GM21515 (cell line): ENCODE measurements at regions not wholly inside any gene's neighbourhood (a gene's known extent, or its start where the extent isn't known, plus 50 kb on each side); places are given as distances from the start of the nearest gene placed in this dataset.
"Not testable (repeated sequence)": the region's sequence is repeated elsewhere in the genome, so short reads cannot be mapped to it uniquely, and the experiment has no call there.

ENCODE experiments used
- ATAC-seq: cut with Tn5 transposase; IDR thresholded peaks from one replicate; pipeline ENCODE4 v1.9.1; 2021; ENCODE audit not compliant: unreplicated experiment

- no peak for ATAC-seq
Observed at GRCh38 chr5:166073901-166074581, 2217.4 kb upstream of the WWC1 start.

GRCh38 chr5:166074582-166075481 is 2216.6 kb upstream of the WWC1 start:
- no peak for ATAC-seq

DNA sequence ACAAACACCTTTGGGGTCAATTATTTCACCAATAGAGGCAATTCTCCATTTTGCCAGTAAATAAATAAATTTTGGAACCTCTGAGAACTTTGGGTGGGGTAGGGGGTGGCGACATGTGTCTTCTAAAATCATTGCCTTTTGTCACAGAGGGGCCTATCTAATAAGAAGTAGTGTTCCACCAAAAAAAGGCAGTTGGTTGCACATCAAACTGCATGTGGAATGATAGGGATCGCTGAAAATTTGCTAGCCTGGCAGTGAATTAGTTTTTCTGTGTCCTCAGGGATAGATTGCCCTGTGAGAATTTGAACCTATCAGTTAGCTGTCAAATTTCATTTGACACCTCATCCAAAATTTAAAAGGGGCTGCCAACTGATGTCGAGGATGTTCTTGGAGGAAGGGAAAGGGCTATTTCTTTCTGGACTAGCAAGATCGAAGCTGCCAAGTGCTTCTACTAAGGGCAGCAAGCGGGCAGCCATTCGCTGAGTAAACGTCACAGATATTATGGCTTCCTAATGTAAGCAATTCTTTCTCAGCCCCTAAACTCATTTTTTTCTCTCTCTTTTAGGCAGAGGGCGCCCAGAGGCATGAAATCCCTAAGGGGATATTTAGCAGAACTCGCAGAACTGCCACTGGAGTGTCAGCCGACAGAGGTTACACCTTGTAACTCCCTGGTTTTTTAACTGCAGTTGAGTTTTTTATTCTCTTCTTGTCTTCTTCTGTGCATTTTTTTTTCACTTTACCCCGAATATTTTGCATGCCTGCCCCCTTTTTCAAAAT is 2208.1 kb upstream of the WWC1 start:
- ATAC-seq = no peak

- no peak for ATAC-seq
Observed at GRCh38 chr5:166086568-166086967, 2204.9 kb upstream of the WWC1 start.

DNA sequence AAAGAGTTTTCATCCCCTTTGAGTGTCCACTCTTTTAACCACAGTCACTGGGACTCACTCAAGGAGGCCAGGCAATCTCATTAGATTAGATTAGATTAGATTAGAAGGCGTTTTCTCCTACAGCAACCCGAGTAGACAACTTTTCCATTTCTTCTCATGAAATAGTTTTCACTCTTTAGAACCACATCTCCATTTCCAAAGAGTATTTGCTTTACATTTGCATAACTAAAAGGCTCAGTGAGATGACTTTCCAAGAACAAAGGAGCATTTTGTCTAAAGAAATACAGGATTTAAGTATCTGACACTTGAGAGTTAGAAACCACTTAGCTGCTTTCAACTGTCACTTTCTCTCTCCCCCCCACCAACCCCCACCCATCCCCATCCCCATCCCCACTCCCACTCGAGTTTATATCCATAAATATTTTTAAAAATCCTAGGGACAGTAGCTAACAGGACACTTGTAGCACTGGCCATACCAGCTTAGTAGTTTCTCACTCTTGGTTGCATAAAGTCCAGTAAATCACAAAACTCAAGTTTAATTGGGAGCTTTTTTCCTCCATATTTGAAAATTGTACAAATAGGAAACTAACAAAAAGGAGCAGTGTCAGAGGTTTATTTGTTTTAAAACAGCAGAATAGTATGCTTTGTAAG is 2202.9 kb upstream of the WWC1 start:
- ATAC-seq = no peak

DNA sequence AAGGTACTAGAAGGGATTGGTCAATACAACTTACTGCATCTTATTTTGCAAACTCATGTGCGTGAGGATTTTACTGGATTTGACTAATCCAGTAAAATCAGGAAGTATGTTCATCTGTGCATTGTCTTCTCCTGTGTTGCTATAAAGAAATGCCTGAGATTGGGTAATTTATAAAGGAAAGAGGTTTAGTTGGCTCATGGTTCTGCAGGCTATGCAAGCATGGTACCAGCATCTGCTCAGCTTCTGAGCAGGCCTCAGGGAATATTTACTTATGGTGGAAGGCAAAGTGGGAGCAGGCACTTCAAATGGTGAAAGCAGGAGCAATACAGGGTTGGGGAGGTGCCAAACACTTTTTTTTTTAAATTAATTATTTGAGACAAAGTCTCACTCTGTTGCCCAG is 2199.5 kb upstream of the WWC1 start:
- ATAC-seq = no peak

DNA sequence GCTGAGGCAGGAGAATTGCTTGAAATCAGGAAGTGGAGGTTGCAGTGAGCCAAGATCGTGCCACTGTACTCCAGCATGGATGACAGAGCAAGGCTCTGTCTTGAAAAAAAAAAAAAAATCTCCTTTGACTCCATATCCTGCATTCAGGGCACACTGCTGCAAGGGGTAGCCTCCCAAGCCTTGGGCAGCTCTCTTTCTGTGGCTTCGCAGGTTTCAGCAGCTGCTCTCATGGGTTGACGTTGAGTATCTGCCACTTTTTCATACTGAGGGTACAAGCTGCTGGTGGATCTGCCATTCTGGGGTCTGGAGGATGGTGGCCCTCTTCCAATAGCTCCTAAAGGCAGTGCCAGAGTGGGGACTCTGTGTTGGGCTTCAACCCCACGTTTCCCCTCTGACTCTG is 2198.1 kb upstream of the WWC1 start:
- no peak for ATAC-seq

- ATAC-seq = no peak
Observed at GRCh38 chr5:166102947-166103346, 2188.5 kb upstream of the WWC1 start.

DNA sequence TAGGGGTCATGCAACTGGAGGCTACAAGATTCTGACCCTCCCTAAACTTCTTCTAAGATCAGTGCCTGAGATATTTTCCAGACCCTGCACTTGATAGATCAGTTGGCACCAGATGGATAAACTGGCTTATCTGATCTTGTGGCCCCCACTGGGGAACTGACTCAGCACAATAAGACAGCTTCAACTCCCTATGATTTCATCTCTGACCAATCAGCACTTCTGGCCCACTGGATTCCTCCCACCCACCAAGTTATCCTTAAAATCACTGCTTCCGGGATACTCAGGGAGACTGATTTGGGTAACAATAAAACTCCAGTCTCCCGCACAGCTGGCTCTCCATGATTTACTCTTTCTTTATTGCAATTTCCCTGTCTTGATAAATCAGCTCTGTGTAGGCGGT is 2180.4 kb upstream of the WWC1 start:
- ATAC-seq = no peak

- no peak for ATAC-seq
Observed at GRCh38 chr5:166117072-166118066, 2174.1 kb upstream of the WWC1 start.

GRCh38 chr5:166119506-166119905 is 2171.9 kb upstream of the WWC1 start:
- ATAC-seq = no peak

DNA sequence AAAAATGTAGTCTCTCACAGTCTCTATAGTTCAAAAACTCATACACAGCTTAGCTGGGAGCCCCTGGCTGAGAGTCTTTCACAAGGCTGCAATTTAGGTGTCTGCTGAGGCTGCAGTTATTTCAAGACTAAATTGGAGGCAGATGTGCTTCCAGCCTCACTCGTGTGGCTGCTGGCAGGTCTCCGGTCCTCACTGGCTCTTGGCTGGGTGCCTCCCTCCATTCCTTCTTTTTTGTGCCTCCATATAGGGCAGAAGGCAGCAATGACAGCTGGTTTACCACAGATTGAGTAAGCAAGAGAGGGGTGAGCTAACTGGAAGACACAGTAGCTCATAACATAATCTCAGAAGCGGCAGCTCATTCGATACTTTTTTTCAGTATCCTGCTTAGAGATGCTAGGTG is 2167.7 kb upstream of the WWC1 start:
- ATAC-seq = no peak

DNA sequence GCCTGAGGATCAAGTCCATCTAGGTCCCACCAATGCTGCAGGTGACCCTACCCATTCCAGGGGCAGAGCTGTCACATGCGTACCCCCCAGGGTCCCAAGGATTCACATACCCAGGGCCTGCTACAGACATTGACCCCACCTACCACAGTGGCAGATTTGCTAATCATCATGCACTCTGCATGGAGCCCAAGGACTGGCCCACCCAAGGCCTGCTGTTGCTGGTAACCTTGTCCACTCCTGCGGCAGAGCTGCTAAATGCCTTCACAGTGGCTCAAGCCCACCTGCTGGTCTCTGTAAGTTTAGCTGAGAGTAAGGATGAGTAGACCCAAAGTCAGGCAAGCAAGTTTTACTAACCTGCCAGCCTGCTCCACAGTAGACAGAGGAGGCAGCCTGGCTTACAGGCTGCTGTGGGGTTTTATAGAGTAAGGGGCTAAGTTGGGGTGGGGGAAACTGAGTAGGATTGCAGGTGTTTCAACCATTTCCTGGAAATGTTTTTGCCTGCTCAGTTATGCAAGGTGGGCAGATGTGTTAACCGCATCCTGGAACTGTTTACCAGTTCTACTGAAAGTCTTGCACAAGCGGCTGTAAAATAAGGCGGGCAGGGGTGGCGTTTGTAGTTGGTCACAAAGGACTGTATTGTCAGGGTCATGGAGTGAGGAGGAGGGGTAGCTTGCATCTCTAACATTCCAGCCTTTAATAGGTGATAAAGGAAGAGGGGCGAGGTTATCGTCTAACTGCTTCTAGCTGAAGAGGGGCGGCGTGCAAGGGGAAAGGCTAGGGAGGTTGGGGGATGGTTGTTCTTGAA is 2163.5 kb upstream of the WWC1 start:
- no peak for ATAC-seq

- ATAC-seq = not testable (repeated sequence)
Observed at GRCh38 chr5:166145107-166145506, 2146.3 kb upstream of the WWC1 start.

DNA sequence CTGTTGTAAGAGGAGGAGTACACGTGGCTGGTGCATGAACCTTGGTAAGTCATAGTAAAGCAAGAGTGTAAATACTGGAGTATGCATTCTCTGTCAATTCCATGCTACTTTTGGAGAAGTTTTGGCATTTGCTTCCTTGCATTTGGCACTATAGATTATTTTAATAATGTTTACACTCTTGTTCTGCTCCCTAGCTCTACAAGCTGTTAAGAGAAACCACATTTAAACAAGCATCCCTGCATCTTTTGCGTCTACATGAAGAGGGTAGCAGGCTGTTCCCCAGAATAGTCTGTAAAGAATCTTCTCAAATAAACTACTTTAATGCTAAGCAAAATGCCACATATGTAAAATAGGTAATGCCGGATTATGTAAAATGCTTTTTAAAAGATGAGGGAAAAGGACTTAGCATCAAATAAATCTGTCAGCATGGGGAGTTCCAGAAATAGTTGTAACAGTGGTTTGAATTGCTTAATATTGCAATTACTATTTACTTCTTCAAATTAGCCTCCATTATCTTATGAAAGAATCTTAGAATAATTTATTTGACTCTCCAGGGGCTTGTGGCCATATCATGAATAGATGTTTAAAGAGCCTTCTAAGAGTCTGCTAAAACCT is 2127.3 kb upstream of the WWC1 start:
- ATAC-seq = no peak

DNA sequence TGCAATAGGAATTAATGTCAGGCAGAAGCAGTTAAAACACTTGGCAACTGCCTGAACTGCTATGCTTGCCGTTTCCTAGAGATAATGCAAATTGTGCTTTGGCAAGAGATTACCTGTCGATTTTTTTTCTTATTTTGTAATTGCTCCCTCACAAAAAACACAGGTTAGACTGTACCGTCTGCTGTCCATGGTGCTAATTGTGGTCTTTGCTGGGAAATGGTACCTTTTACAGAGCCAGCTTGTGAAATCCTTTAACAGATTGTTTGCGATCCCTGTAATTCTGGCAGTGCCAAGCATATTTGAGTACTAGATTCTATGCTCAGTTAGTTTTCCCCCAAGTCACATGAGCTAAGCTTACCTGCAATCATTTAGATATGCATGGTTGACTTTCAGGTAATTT is 2125.8 kb upstream of the WWC1 start:
- ATAC-seq = no peak

GRCh38 chr5:166166071-166166470 is 2125.4 kb upstream of the WWC1 start:
- ATAC-seq = no peak

GRCh38 chr5:166172597-166172996 is 2118.8 kb upstream of the WWC1 start:
- ATAC-seq = no peak
